Head of caudate nucleus (tissue), 42 donors: ENCODE measurements at regions not wholly inside any gene's neighbourhood (a gene's known extent, or its start where the extent isn't known, plus 50 kb on each side); places are given as distances from the start of the nearest gene placed in this dataset.
"Not testable (repeated sequence)": the region's sequence is repeated elsewhere in the genome, so short reads cannot be mapped to it uniquely, and the experiment has no call there.

Source experiments
- DNase-seq, 42 donors: peaks; one replicate each; pipeline versions ENCODE4 v3.0.0 to v3.0.0-alpha.2; 2020 to 2021; ENCODE audit warnings: mixed read lengths in 7 of 42
- intact Hi-C: fragments of 100-400 bp; cut with DNase I; formaldehyde crosslinking; loops from one replicate; pipeline ENCODE4 v1.15.0; 2022

DNA sequence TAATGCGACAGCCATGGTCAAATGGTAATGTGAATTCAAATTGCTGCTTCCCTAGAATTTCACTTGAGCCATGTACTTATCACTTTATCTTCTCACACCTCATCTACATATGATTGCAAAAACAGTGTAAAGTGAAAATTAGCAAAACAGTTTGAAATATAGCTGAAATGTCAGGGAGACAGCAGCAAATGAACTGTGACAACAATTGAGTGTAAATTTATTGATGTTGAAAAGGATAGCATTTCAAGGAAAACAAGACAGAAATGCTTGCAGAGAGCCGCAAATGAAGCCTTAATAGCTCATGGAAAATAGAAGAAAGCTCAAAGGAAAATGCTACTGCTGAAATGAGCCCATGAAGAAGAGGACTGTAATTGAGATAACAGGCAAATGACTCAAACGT, 516.2 kb upstream of the POT1 start:
- intact Hi-C loops: no loop called here
- DNase-seq: no peak

DNA sequence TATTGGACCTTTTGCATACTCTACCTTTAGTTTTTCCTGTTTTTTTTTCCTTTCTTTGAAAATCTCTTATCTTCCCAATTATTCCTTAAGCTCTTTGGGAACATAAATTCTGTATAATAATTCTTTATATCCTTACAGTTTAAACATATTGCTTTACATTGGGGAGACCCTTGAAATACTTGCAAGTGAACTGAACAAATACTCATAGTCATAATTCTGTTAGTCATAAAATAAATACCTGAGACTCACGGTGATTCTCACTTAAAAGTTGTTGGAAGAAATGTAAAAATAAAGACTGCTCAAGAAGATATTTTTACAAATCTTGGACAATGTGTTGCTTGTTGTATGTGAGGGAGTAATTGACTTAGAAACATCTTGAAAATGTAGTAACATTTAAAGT, 515.2 kb upstream of the POT1 start:
- no peak for DNase-seq

DNA sequence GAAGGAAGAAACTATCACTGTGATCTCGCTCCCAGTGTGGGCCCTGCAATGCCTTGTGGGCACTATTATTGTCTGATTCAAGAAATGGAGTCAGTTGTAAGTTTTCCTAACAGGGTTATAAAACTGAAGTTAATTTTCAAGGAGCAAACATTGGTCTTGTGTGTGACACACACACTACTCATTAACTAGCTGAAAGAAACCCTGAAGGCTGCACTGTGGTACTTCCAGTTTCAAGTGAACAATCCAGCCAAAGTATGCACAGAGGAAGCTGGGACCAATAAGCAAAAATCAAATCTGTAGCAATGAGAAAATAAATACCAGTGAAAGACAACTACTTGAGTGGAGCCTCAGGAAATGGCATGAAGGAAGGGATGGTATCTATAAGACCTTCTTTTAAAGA, 506.6 kb upstream of the POT1 start:
- intact Hi-C loops: no loop called here
- no peak for DNase-seq

More for the DNA sequence above, 515.2 kb upstream of the POT1 start:
- intact Hi-C loops: no loop called here

DNA sequence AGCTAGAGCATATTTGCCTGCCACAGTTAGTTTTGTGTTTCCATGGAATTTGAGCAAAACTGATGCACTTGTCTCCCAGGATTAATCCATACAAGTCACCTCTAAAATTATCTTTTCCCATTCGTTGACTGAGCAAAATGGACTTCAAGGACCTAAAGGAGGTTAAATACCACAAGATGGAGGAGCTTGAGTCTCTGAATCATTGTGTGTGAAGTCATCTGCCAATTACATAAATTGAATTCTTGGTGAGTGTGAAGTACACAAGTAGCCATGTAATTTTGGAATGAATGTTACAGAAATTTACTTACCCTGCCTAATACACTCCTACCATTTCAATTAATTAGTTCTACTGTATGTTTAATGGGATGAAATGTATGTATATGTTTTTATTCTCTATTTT, 501.7 kb upstream of the POT1 start:
- intact Hi-C loops: no loop called here

DNA sequence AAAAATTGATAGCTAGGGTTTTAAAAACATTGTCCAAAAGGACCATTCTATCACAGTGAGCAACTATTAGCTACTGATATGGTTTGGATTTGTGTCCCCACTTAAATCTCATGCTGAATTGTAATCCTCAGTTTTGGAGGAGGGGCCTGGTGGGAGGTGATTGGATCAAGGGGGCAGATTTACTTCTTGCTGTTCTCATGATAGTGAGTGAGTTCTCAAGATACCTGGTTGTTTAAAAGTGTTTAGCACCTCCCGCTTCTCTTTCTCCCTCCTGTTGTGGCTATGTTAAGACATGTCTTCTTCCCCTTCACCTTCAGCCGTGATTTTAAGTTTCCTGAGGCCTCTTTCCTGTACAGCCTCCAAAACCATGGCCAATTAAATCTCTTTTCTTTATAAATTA, 500.4 kb upstream of the POT1 start:
- DNase-seq: no peak
- intact Hi-C loops: no loop called here

More for the DNA sequence above, 501.7 kb upstream of the POT1 start:
- no peak for DNase-seq

DNA sequence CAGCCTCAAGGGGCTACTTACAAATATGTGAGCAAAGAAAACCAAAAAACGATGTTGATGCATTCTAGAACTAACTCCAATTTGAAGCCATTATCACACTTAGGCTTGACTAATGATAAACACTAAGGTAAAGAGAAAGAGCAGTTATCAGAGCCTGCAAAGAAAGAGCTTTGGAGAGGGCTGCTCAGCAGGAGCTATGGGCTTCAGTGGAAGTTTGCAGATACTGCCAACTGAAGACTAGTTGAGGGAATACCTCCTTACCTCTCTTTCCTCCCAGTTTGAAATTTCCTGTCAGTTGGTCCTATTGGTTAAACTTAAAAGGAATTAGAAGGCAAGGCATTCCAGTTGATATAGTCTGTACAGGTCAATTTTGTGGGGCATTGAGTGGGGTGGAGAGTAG, 498.1 kb upstream of the POT1 start:
- intact Hi-C loops: no loop called here
- no peak for DNase-seq

DNA sequence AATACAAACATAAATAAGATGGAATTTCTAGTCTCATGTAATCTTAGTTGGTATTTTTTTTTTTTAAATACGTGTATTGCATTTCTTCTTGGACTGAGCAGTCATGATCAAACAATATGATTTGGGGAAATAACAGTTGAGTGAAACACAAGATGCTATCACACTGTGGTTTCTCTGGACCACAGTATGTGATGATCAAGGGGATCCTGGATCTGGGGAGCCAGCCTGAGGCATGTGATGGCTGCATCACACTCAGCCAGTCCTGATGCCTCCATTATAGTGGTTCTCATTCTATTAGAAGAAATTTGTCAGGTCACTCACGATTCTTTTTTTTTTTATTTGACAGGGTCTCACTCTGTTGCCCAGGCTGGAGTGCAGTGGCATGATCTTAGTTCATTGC, 495.9 kb upstream of the POT1 start:
- DNase-seq: no peak
- intact Hi-C loops: no loop called here

DNA sequence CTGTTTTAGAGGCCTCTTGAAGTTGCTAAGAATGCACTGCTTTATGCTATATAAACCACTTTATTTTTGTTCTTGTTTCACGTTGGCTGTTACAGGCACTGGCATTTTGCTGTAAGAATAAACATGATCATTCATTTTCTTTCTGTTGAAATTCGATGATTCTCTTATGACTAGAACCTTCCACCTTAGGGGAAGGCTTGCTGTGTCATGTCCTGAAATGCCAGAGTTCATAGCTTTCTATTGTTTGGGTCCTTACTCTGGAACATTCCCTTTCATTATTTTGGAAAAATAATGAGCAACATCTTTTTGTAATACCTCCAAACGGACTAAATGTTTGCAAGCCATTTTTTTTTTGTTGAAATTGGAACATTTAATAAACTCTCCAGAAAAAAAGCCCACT, 495.1 kb upstream of the POT1 start:
- DNase-seq: no peak
- intact Hi-C loops: no loop called here

GRCh38 chr7:125423458-125424155, 494.0 kb upstream of the POT1 start:
- DNase-seq: no peak
- intact Hi-C loops: no loop called here

DNA sequence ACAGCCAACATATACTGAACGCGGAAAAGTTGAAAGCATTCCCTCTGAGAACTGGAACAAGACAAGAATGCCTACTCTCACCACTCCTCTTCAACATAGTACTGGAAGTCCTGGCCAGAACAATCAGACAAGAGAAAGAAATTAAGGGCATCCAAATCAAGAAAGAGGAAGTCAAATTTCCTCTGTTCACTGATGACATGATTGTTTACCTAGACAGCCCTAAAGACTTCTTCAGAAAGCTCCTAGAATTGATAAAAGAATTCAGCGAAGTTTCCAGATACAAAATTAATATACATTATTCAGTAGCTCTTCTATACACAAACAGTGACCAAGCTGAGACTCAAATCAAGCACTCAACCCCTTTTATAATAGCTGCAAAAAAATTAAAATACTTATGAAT, 491.8 kb upstream of the POT1 start:
- not testable (repeated sequence) for DNase-seq

DNA sequence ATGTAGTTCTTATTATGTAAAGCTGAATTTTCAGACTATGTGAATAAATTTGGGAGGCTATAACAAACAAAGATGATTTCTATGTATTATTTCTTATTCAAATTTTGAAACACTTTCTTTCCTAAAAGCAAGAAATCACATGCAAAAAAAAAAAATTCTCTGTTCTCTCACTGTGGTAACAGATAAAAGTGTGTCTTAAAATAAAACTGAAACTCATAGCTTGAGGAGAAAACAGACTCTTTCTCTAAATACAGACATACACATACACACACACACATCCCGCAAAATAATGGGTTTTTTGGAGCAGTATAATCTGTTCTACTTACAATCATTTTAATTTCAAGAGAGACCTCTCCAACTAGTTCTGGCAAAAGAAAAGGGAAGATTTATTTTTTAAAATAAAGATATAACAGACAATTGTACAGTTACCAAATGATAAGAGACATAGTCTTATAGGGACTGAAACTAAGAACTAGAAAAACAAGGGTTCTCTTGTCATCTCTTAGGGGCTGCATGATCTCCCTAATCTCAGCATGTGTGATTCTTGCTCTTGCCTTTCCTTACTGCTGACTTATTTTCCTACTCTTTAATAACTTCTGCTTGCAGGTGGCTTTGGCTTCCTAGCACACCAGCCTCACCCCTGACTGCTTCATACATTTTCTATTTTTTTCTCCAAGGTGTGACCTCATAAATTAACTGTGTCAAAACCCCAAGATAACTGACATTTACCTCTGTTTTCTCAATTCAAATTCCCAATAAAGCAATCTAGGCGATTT, 483.5 kb upstream of the POT1 start:
- intact Hi-C loops: no loop called here
- DNase-seq: no peak

More for the DNA sequence above, 491.8 kb upstream of the POT1 start:
- intact Hi-C loops: not testable (repeated sequence)

- intact Hi-C loops: no loop called here
- DNase-seq: no peak
Observed at GRCh38 chr7:125409921-125410320, 480.3 kb upstream of the POT1 start.

DNA sequence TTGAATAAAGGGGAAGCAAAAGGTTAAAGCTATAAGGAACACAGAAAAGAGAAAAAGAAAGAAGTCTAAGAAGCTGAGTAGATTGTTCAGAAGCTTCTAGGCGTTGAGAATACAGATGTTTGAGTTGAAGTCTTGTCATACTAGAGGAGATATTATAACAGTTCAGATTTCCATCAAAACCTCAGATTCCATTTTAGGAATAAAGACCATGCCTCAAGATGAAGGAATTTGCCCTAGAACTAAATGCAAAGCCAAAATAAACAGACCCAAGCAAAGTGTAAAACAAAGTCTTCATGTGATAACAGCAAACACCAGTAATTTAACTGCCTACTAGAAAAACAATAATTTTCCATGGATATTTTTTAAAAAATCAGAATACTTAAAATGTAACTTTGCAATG, 476.5 kb upstream of the POT1 start:
- no peak for DNase-seq
- intact Hi-C loops: no loop called here

- no peak for DNase-seq
- intact Hi-C loops: no loop called here
Observed at GRCh38 chr7:125399408-125399807, 469.8 kb upstream of the POT1 start.

DNA sequence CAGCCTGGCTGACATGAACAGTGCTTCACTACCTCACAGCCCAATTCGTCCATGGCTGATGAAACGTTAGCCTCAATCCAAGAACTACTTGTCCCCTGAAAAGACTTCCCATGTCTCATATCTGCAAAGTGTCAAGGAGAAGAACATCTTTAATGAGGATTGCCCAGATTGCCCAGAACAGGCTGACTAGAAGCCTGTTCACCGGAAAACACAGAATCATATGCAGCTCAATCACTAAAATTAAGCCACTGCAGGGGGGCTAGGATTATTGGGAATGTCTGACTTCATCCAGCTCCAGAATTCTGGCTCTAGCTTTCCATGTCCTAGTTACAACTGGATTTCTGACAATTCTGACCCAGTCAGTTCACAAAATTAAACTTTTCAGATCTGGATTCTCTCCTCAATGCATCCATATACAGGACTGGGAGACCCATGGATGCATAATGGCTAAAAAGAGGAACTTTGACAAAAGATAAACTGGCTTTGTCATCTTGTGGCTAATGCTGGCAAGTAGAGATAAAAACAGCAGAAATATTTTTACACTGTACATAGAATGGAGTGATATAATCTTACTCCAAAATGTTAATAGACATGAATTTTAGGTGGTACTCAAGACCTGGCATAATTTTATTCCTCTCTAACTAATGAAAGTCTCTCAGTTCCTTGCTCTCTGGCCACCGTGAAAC, 467.0 kb upstream of the POT1 start:
- DNase-seq: no peak
- intact Hi-C loops: no loop called here

DNA sequence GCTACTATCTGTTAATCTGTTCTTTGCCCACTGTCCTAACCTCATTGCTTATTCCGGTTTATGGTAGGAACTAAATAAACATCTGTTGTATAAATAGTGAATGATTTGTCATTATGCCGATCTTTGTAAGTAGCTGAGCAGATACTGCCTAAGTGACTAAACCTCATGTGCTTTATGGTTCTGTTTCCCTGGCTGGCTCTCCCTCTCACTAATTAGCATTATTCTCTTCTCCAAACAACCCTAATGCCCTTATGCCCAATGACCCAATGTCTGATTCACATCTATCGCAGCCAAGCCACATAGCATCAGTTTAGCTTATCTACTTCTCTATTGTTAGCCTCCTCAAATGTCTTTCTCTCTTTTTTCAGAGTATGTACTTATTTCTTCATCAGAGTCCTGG, 462.3 kb upstream of the POT1 start:
- DNase-seq: no peak
- intact Hi-C loops: no loop called here

DNA sequence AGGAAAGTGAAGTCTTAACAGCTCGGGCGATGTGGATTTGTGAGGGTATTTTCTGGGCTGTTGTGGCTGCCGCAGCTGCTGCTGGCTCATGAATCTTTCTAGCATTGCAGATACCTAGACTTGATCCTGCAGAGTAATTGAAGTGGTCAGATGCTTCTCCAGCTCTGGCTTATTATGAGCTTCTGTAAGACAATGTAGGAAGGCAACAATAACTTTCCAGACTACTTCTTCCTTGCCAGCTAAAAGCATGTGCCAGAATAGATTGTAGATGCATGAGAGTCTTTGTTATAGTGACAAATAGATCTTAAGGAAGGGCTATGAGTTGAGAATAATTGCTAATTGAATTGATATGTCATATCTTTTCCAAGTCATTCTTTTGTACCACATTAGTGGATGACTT, 461.4 kb upstream of the POT1 start:
- no peak for DNase-seq
- intact Hi-C loops: no loop called here

DNA sequence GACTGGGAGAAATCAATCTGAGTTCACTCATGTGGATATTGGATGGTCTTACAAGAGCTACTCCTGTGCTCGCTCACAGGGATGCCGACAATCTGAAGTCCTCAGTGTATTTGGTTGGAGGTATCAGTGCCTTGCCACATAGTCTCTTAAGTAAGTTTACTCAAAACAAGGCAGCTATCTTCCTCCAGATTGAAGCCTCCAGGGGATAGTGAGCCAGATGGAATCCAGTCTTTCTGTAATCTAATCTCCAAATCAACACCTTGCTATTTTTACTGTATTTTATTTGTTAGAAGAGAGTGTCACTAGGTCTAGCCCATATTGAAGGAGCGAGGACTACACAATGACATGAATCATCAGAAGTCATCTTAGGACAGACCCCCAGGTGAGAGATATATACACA, 456.6 kb upstream of the POT1 start:
- intact Hi-C loops: no loop called here
- DNase-seq: no peak

- DNase-seq: no peak
- intact Hi-C loops: no loop called here
Observed at GRCh38 chr7:125383324-125383723, 453.7 kb upstream of the POT1 start.

GRCh38 chr7:125382401-125382800, 452.8 kb upstream of the POT1 start:
- intact Hi-C loops: no loop called here
- DNase-seq: no peak
